ENCODE measurements at regions not wholly inside any gene's neighbourhood (a gene's known extent, or its start where the extent isn't known, plus 50 kb on each side); places are given as distances from the start of the nearest gene placed in this dataset.

DNA sequence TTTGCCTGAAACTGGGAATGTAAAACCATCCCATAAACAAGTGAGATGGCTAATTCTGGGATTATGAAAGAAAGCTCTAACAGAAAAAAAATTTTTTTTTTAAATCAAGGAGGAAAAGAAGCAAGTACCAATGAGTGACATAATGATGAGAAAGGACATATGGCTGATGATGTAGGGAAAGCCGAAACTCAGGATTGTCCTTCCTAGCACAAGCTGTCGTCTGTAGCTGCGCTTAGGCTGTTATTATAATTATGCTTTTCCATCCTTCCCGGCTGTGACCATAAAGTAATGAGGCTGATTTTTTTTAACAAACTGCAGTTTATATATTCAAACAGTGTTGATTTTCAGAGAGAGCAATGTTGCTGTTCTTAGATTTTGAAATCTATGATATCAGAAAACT lies 209.8 kb upstream of the NOCT start:
- no peak for DNase-seq (ENCODE audit: extremely low spot score)
- TF ChIP-seq, protein P1, sequence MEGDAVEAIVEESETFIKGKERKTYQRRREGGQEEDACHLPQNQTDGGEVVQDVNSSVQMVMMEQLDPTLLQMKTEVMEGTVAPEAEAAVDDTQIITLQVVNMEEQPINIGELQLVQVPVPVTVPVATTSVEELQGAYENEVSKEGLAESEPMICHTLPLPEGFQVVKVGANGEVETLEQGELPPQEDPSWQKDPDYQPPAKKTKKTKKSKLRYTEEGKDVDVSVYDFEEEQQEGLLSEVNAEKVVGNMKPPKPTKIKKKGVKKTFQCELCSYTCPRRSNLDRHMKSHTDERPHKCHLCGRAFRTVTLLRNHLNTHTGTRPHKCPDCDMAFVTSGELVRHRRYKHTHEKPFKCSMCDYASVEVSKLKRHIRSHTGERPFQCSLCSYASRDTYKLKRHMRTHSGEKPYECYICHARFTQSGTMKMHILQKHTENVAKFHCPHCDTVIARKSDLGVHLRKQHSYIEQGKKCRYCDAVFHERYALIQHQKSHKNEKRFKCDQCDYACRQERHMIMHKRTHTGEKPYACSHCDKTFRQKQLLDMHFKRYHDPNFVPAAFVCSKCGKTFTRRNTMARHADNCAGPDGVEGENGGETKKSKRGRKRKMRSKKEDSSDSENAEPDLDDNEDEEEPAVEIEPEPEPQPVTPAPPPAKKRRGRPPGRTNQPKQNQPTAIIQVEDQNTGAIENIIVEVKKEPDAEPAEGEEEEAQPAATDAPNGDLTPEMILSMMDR (IDR thresholded peaks at IDR 0.05) = no peak
- TF ChIP-seq EP300 (IDR thresholded peaks at IDR 0.05) (no peak), POLR2AphosphoS5 (IDR thresholded peaks at IDR 0.05) (no peak), POLR2A (IDR thresholded peaks at IDR 0.05; ENCODE audit: low read depth) (no peak)
- H3K4me3 ChIP-seq = no peak overlapping the region
- WGBS = 85% methylated on average over 4 of the region's 4 CpGs
- no peaks in the 10 kb centered on the region for H3K4me1 ChIP-seq
- H3K36me3 ChIP-seq = no peaks in the 10 kb centered on the region
- H3K9me3 ChIP-seq = no peaks in the 10 kb centered on the region
- peaks cover 0 to 3% (median 0%) of the 10 kb centered on the region in 4 donors for H3K27me3 ChIP-seq
- intact Hi-C loops (cut with DNase I) = no loop called here
- H3K27ac ChIP-seq (replicated peaks in 1 of 4) = no peak overlapping the region

DNA sequence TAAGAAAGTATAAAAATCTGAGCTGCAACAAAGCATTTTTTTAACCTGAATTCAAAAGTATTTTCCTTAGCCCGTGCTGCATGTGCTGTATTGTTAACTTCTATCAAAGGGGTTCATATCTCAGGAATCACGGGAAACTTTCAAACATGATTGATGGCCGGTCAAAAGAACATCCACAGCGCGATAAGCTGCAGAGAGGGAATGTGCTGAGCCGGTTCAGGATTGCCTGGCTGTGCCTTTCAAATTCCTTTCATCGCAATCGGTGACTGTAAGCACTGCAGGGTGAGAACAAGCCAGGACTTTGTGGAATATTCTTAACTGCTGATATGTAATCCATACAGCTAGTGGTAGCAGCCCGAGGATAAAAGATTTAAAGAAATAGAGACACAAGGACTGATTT lies 210.9 kb upstream of the NOCT start:
- DNase-seq (ENCODE audit: extremely low spot score) = no peak
- Histone ChIP-seq H3K4me3 (no peak overlapping the region), H3K27ac (replicated peaks in 1 of 4) (no peak overlapping the region), H3K9me3 (no peaks in the 10 kb centered on the region), H3K36me3 (no peaks in the 10 kb centered on the region), H3K27me3 (peaks cover 0 to 3% (median 0%) of the 10 kb centered on the region in 4 donors), H3K4me1 (no peaks in the 10 kb centered on the region)
- 28% methylated on average over 9 of the region's 9 CpGs for WGBS
- intact Hi-C loops (cut with DNase I) = no loop called here
- TF ChIP-seq POLR2AphosphoS5 (IDR thresholded peaks at IDR 0.05) (no peak), POLR2A (IDR thresholded peaks at IDR 0.05; ENCODE audit: low read depth) (no peak), EP300 (IDR thresholded peaks at IDR 0.05) (no peak)
- TF ChIP-seq, protein P1 (IDR thresholded peaks at IDR 0.05) = no peak

DNA sequence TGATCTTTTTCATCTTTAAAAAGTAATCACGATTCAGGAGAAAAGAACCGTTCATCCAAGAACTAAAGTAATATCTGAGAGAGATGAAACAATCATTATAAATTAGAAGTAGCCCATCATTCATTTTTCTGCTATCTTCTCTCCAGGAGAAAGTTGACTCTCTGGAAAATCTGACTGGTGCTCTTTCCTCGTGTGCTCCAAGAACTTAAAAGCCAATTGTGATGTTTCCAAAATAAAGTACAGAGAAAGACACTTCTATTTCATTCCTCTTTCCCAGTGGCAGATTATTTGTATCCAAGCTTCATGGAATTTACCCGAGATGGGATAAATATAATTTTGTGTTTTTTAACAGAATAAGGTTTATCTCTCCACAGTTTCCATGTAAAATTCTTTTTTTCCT lies 212.5 kb upstream of the NOCT start:
- Histone ChIP-seq H3K9me3 (no peaks in the 10 kb centered on the region), H3K27me3 (peaks cover 0 to 3% (median 0%) of the 10 kb centered on the region in 4 donors), H3K36me3 (no peaks in the 10 kb centered on the region), H3K4me3 (no peak overlapping the region), H3K27ac (replicated peaks in 1 of 4) (no peak overlapping the region), H3K4me1 (no peaks in the 10 kb centered on the region)
- no peak for TF ChIP-seq POLR2AphosphoS5 (IDR thresholded peaks at IDR 0.05)
- TF ChIP-seq EP300 (IDR thresholded peaks at IDR 0.05) = no peak
- TF ChIP-seq, protein P1 (IDR thresholded peaks at IDR 0.05) = no peak
- no peak for TF ChIP-seq POLR2A (IDR thresholded peaks at IDR 0.05; ENCODE audit: low read depth)
- intact Hi-C loops (cut with DNase I) = no loop called here
- 61% methylated on average over 4 of the region's 4 CpGs for WGBS
- DNase-seq (ENCODE audit: extremely low spot score) = no peak

DNA sequence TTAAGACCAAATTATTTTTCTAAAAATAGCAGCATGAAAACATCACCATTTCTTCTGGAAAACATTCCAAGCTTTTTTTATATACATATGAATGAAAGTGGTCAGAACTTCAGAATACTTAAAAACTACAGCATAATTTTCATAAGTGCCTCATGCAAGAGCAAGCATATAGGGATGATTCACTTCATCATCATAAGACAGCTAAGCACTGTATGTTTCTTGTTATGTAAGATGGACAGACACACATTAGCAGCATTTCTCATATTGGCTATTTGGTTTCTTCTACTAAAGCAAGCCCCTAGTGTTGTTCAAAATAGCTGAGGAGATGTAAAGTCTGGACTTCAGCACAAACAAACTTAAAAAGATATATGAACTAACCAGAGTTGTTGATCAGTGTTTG lies 213.1 kb upstream of the NOCT start:
- Histone ChIP-seq H3K36me3 (no peaks in the 10 kb centered on the region), H3K27ac (replicated peaks in 1 of 4) (no peak overlapping the region), H3K9me3 (no peaks in the 10 kb centered on the region), H3K4me1 (no peaks in the 10 kb centered on the region), H3K4me3 (no peak overlapping the region), H3K27me3 (peaks cover 0 to 3% (median 0%) of the 10 kb centered on the region in 4 donors)
- intact Hi-C loops (cut with DNase I) = no loop called here
- no peak for DNase-seq (ENCODE audit: extremely low spot score)
- no peak for TF ChIP-seq POLR2A (IDR thresholded peaks at IDR 0.05; ENCODE audit: low read depth)
- TF ChIP-seq POLR2AphosphoS5 (IDR thresholded peaks at IDR 0.05) = no peak
- TF ChIP-seq, protein P1 (IDR thresholded peaks at IDR 0.05) = no peak
- no peak for TF ChIP-seq EP300 (IDR thresholded peaks at IDR 0.05)

DNA sequence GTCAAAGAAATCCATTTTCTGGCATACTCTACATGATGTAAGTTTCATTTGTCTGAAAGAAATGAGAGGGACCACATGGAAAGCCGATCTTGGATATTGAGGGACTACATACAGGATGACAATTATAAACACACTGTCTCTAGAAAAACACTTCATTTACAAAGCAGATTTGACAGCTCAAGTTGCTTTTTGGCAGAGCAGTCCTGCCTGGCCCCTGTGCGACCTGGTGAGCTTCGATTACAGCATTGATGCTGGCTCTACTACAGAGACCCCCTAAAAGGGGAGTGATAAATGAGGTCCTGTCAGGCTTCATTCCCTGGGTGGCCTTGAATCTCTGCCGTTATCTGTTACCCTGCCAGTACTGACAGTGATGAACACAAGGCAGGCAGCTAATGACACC lies 215.2 kb upstream of the NOCT start:
- Histone ChIP-seq H3K4me3 (no peak overlapping the region), H3K27ac (replicated peaks in 1 of 4) (no peak overlapping the region), H3K4me1 (no peaks in the 10 kb centered on the region), H3K36me3 (no peaks in the 10 kb centered on the region), H3K27me3 (peaks cover 0 to 3% (median 0%) of the 10 kb centered on the region in 4 donors), H3K9me3 (no peaks in the 10 kb centered on the region)
- 34% methylated on average over 4 of the region's 4 CpGs for WGBS
- no peak for DNase-seq (ENCODE audit: extremely low spot score)
- intact Hi-C loops (cut with DNase I) = no loop called here
- TF ChIP-seq POLR2AphosphoS5 (IDR thresholded peaks at IDR 0.05) = no peak
- no peak for TF ChIP-seq EP300 (IDR thresholded peaks at IDR 0.05)
- TF ChIP-seq, protein P1 (IDR thresholded peaks at IDR 0.05) = no peak
- no peak for TF ChIP-seq POLR2A (IDR thresholded peaks at IDR 0.05; ENCODE audit: low read depth)

All from esophagus muscularis mucosa (tissue), 4 donors.